SK-N-SH treated with all-trans-retinoic acid at 6 μM for 48 hours (cell line): ENCODE measurements at regions not wholly inside any gene's neighbourhood (a gene's known extent, or its start where the extent isn't known, plus 50 kb on each side); places are given as distances from the start of the nearest gene placed in this dataset.

Experiments used
- ATAC-seq: fragments of 200-7000 bp; cut with Tn5 transposase; 3 replicates; pipeline ENCODE4 v1.9.1; 2020; ENCODE audit warnings: mild to moderate bottlenecking, moderate library complexity
- ARNTL ChIP-seq: fragments of 450-650 bp; formaldehyde crosslinking; IDR thresholded peaks from 2 replicates; pipeline ENCODE4 v1.5.0; 2020; ENCODE audit warnings: low read depth, mild to moderate bottlenecking, moderate library complexity, borderline replicate concordance
- BACH2 ChIP-seq: fragments of 250-450 bp; sonication (Bioruptor Pico); IDR thresholded peaks from 2 replicates; pipeline ENCODE4 v1.9.0; 2021; ENCODE audit warnings: mild to moderate bottlenecking, borderline replicate concordance
- CSDC2 ChIP-seq: fragments of 250-450 bp; sonication (Bioruptor Pico); IDR thresholded peaks from 2 replicates; pipeline ENCODE4 v1.5.0; 2020; ENCODE audit warnings: mild to moderate bottlenecking, moderate library complexity
- ESRRG ChIP-seq: fragments of 250-450 bp; sonication (Bioruptor Pico); IDR thresholded peaks from 2 replicates; pipeline ENCODE4 v1.6.1; 2021; ENCODE audit warnings: mild to moderate bottlenecking
- GLIS3 ChIP-seq: fragments of 250-450 bp; sonication (Bioruptor Pico); IDR thresholded peaks from 2 replicates; pipeline ENCODE4 v1.5.0; 2020; ENCODE audit warnings: mild to moderate bottlenecking, moderate library complexity
- ISL1 ChIP-seq: fragments of 250-450 bp; sonication (Bioruptor Pico); IDR thresholded peaks from 2 replicates; pipeline ENCODE4 v2.1.2; 2022; ENCODE audit warnings: mild to moderate bottlenecking, moderate library complexity
- OSR1 ChIP-seq: fragments of 250-450 bp; sonication (Bioruptor Pico); IDR thresholded peaks from 2 replicates; pipeline ENCODE4 v1.8.0; 2022; ENCODE audit warnings: moderate library complexity, mild to moderate bottlenecking, inconsistent platforms
- PATZ1 ChIP-seq: fragments of 250-450 bp; sonication (Bioruptor Pico); IDR thresholded peaks from 2 replicates; pipeline ENCODE4 v1.8.0; 2020; ENCODE audit warnings: mild to moderate bottlenecking, moderate library complexity, borderline replicate concordance
- POU6F1 ChIP-seq: fragments of 250-450 bp; sonication (Bioruptor Pico); IDR thresholded peaks from 2 replicates; pipeline ENCODE4 v1.8.0; 2021; ENCODE audit warnings: low read depth, mild to moderate bottlenecking, moderate library complexity, borderline replicate concordance
- PPARA ChIP-seq: fragments of 250-450 bp; sonication (Bioruptor Pico); IDR thresholded peaks from 2 replicates; pipeline ENCODE4 v1.5.0; 2020; ENCODE audit warnings: mild to moderate bottlenecking, borderline replicate concordance
- RARB ChIP-seq: fragments of 250-450 bp; sonication (Bioruptor Pico); IDR thresholded peaks from 2 replicates; pipeline ENCODE4 v1.8.0; 2021; ENCODE audit warnings: mild to moderate bottlenecking, moderate library complexity
- SNAI2 ChIP-seq: fragments of 250-450 bp; sonication (Bioruptor Pico); IDR thresholded peaks from 2 replicates; pipeline ENCODE4 v1.5.0; 2020; ENCODE audit warnings: mild to moderate bottlenecking, moderate library complexity
- TCF4 ChIP-seq: fragments of 250-450 bp; sonication (Bioruptor Pico); IDR thresholded peaks from 2 replicates; pipeline ENCODE4 v1.8.0; 2021; ENCODE audit warnings: mild to moderate bottlenecking, moderate library complexity, borderline replicate concordance
- TOX ChIP-seq: fragments of 250-450 bp; sonication (Bioruptor Pico); IDR thresholded peaks from 2 replicates; pipeline ENCODE4 v1.8.0; 2021; ENCODE audit warnings: mild to moderate bottlenecking, moderate library complexity, borderline replicate concordance
- TSHZ2 ChIP-seq: fragments of 250-450 bp; sonication (Bioruptor Pico); IDR thresholded peaks from 2 replicates; pipeline ENCODE4 v1.5.0; 2020; ENCODE audit warnings: mild to moderate bottlenecking, moderate library complexity
- ZC3H10 ChIP-seq: fragments of 250-450 bp; sonication (Bioruptor Pico); IDR thresholded peaks from 2 replicates; pipeline ENCODE4 v1.5.1; 2021; ENCODE audit warnings: mild to moderate bottlenecking, moderate library complexity
- ZFP30 ChIP-seq: fragments of 450-650 bp; formaldehyde crosslinking; IDR thresholded peaks from 2 replicates; pipeline ENCODE4 v1.5.0; 2022; ENCODE audit warnings: mild to moderate bottlenecking, moderate library complexity
- ZNF565 ChIP-seq: fragments of 450-650 bp; formaldehyde crosslinking; conservative IDR thresholded peaks from 2 replicates; pipeline ENCODE4 v1.5.0; 2020; ENCODE audit warnings: low read depth, mild to moderate bottlenecking, moderate library complexity
- ZNF70 ChIP-seq: fragments of 450-650 bp; formaldehyde crosslinking; IDR thresholded peaks from 2 replicates; pipeline ENCODE4 v1.5.0; 2020; ENCODE audit warnings: mild to moderate bottlenecking, moderate library complexity
- ZNF8 ChIP-seq: fragments of 450-650 bp; formaldehyde crosslinking; IDR thresholded peaks from 2 replicates; pipeline ENCODE4 v1.5.0; 2020; ENCODE audit warnings: mild to moderate bottlenecking, moderate library complexity
- TF ChIP-seq, protein P1 (sequence below): fragments of 250-450 bp; sonication (Bioruptor Pico); IDR thresholded peaks from 2 replicates; pipeline ENCODE4 v1.5.1; 2020; ENCODE audit warnings: low read depth, mild to moderate bottlenecking, moderate library complexity

GRCh38 chr13:72132075-72132474 lies 265.1 kb upstream of the DACH1 start:
- ATAC-seq, result no peak
- TF ChIP-seq ZNF565 (CRISPR knock-in tag) (no peak), TOX (no peak), ZFP30 (CRISPR knock-in tag) (no peak), CSDC2 (CRISPR knock-in tag) (no peak), PPARA (no peak), OSR1 (CRISPR knock-in tag) (no peak), ESRRG (CRISPR knock-in tag) (no peak)

DNA sequence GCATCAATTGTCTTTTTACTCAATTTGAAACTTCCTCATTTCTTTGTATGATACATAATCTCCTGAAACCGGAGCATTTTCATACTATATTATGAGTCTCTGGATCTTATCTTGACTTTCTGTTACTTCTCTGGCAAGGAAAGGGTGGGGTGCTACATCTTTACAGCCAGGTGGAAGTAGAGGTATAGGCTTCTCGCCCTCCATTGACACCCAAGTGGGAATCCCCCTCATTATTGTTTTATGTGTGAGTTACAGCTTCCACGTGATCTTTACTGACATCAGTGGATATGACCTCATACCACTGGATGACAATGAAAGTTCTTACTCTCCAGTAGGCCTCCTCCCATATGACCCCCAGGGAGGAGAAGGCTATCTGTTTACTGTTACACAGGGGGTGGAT lies 262.1 kb upstream of the DACH1 start:
- TF ChIP-seq SNAI2 (CRISPR knock-in tag), result no peak
- no peak for TF ChIP-seq RARB (CRISPR knock-in tag)
- TF ChIP-seq GLIS3 (CRISPR knock-in tag), result no peak
- TF ChIP-seq ZNF8, result no peak
- no peak for TF ChIP-seq PATZ1 (CRISPR knock-in tag)
- TF ChIP-seq TOX, result no peak
- TF ChIP-seq, protein P1, sequence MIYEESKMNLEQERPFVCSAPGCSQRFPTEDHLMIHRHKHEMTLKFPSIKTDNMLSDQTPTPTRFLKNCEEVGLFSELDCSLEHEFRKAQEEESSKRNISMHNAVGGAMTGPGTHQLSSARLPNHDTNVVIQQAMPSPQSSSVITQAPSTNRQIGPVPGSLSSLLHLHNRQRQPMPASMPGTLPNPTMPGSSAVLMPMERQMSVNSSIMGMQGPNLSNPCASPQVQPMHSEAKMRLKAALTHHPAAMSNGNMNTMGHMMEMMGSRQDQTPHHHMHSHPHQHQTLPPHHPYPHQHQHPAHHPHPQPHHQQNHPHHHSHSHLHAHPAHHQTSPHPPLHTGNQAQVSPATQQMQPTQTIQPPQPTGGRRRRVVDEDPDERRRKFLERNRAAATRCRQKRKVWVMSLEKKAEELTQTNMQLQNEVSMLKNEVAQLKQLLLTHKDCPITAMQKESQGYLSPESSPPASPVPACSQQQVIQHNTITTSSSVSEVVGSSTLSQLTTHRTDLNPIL (CRISPR knock-in tag), result no peak
- TF ChIP-seq ISL1 (CRISPR knock-in tag), result no peak
- TF ChIP-seq TSHZ2, result no peak
- TF ChIP-seq ZNF70 (CRISPR knock-in tag), result no peak
- ATAC-seq, result no peak

- TF ChIP-seq TCF4 (CRISPR knock-in tag), result no peak
- no peak for TF ChIP-seq GLIS3 (CRISPR knock-in tag)
- TF ChIP-seq ZC3H10 (CRISPR knock-in tag), result no peak
- TF ChIP-seq PATZ1 (CRISPR knock-in tag), result no peak
- TF ChIP-seq PPARA, result no peak
- no peak for TF ChIP-seq ARNTL (CRISPR knock-in tag)
- TF ChIP-seq POU6F1 (CRISPR knock-in tag), result no peak
- TF ChIP-seq ZFP30 (CRISPR knock-in tag), result no peak
- no peak for TF ChIP-seq BACH2
- TF ChIP-seq ZNF565 (CRISPR knock-in tag), result no peak
- TF ChIP-seq, protein P1 (CRISPR knock-in tag), result no peak
- no peak for ATAC-seq
Observed at GRCh38 chr13:72127031-72127430, 260.0 kb upstream of the DACH1 start.
